H9 (cell line): ENCODE measurements at regions not wholly inside any gene's neighbourhood (a gene's known extent, or its start where the extent isn't known, plus 50 kb on each side); places are given as distances from the start of the nearest gene placed in this dataset.

Experiments used
- DNase-seq: peaks from one replicate; pipeline ENCODE4 v3.0.0-alpha.2; 2017
- H2AFZ ChIP-seq: one replicate; pipeline ENCODE4 v1.6.1; 2013; ENCODE audit warnings: mild to moderate bottlenecking, low read length, control low read depth, moderate library complexity
- H2AK5ac ChIP-seq: 2 replicates; pipeline ENCODE4 v1.6.1; 2013; ENCODE audit warnings: low read length, control low read depth, mixed read lengths; ENCODE audit not compliant: insufficient read length
- H2BK120ac ChIP-seq: one replicate; pipeline ENCODE4 v1.6.1; 2013; ENCODE audit warnings: low read depth, mild to moderate bottlenecking, low read length, control low read depth, inconsistent platforms; ENCODE audit not compliant: poor library complexity, severe bottlenecking
- H2BK12ac ChIP-seq: 2 replicates; pipeline ENCODE4 v1.6.1; 2013; ENCODE audit warnings: low read length, control low read depth, mixed read lengths, low read depth; ENCODE audit not compliant: insufficient read length
- H2BK15ac ChIP-seq: 2 replicates; pipeline ENCODE4 v1.6.1; 2013; ENCODE audit warnings: low read depth, low read length, control low read depth
- H2BK20ac ChIP-seq: one replicate; pipeline ENCODE4 v1.6.1; 2013; ENCODE audit warnings: low read depth, mild to moderate bottlenecking, low read length, control low read depth, inconsistent platforms; ENCODE audit not compliant: poor library complexity, severe bottlenecking
- H2BK5ac ChIP-seq: 2 replicates; pipeline ENCODE4 v1.6.1; 2013; ENCODE audit warnings: low read length, control low read depth, mixed read lengths; ENCODE audit not compliant: insufficient read length
- H3K14ac ChIP-seq: 2 replicates; pipeline ENCODE4 v1.6.1; 2013; ENCODE audit warnings: low read length, control low read depth; ENCODE audit not compliant: insufficient read depth
- H3K18ac ChIP-seq: 2 replicates; pipeline ENCODE4 v1.6.1; 2013; ENCODE audit warnings: low read depth, mild to moderate bottlenecking, mixed read lengths, low read length, control low read depth; ENCODE audit not compliant: insufficient read length
- H3K23ac ChIP-seq: 2 replicates; pipeline ENCODE4 v1.6.1; 2013; ENCODE audit warnings: low read length, control low read depth, mixed read lengths, low read depth; ENCODE audit not compliant: insufficient read length
- H3K23me2 ChIP-seq: 2 replicates; pipeline ENCODE4 v1.6.1; 2013; ENCODE audit warnings: low read depth, mild to moderate bottlenecking, mixed read lengths, low read length, control low read depth; ENCODE audit not compliant: insufficient read length, poor library complexity, severe bottlenecking
- H3K27ac ChIP-seq: 2 replicates; pipeline ENCODE4 v1.5.1; 2013; ENCODE audit warnings: low read length, control low read depth, mixed read lengths, low read depth; ENCODE audit not compliant: insufficient read length
- H3K27me3 ChIP-seq: 2 replicates; pipeline ENCODE4 v1.6.1; 2013; ENCODE audit warnings: low read length, control low read depth, inconsistent platforms; ENCODE audit not compliant: insufficient read depth
- H3K4ac ChIP-seq: 2 replicates; pipeline ENCODE4 v1.6.1; 2013; ENCODE audit warnings: low read depth, mild to moderate bottlenecking, control low read depth, inconsistent platforms, low read length, moderate library complexity
- H3K4me1 ChIP-seq: 2 replicates; pipeline ENCODE4 v1.6.1; 2013; ENCODE audit warnings: low read length, control low read depth, inconsistent platforms; ENCODE audit not compliant: insufficient read depth
- H3K4me2 ChIP-seq: 2 replicates; pipeline ENCODE4 v1.6.1; 2013; ENCODE audit warnings: low read length, control low read depth, mixed read lengths; ENCODE audit not compliant: insufficient read length, insufficient read depth
- H3K56ac ChIP-seq: 2 replicates; pipeline ENCODE4 v1.6.1; 2013; ENCODE audit warnings: low read depth, mild to moderate bottlenecking, mixed read lengths, low read length, control low read depth; ENCODE audit not compliant: insufficient read length
- H3K79me1 ChIP-seq: 2 replicates; pipeline ENCODE4 v1.6.1; 2013; ENCODE audit warnings: low read depth, mild to moderate bottlenecking, moderate library complexity, low read length, control low read depth, inconsistent platforms; ENCODE audit not compliant: insufficient read depth, poor library complexity, severe bottlenecking
- H3K79me2 ChIP-seq: 2 replicates; pipeline ENCODE4 v1.6.1; 2013; ENCODE audit warnings: low read length, control low read depth, inconsistent platforms; ENCODE audit not compliant: insufficient read depth
- H3K9ac ChIP-seq: 2 replicates; pipeline ENCODE4 v1.6.1; 2013; ENCODE audit warnings: low read length, control low read depth, mixed read lengths; ENCODE audit not compliant: insufficient read length; ENCODE audit errors: extremely low read depth
- H3K9me3 ChIP-seq: one replicate; pipeline ENCODE4 v1.6.1; 2013; ENCODE audit warnings: low read depth, low read length, inconsistent platforms; ENCODE audit not compliant: control insufficient read depth
- H3T11ph ChIP-seq: one replicate; pipeline ENCODE4 v1.6.1; 2013; ENCODE audit warnings: mild to moderate bottlenecking, low read length, control low read depth, inconsistent platforms
- H4K20me1 ChIP-seq: one replicate; pipeline ENCODE4 v1.6.1; 2013; ENCODE audit not compliant: control insufficient read depth, insufficient read length, insufficient read depth
- H4K5ac ChIP-seq: 2 replicates; pipeline ENCODE4 v1.6.1; 2013; ENCODE audit warnings: low read depth, mild to moderate bottlenecking, mixed read lengths, low read length, control low read depth; ENCODE audit not compliant: insufficient read length
- H4K8ac ChIP-seq: replicated peaks from 2 replicates; pipeline ENCODE4 v1.6.1; 2013; ENCODE audit warnings: low read length, control low read depth, mixed read lengths, low read depth; ENCODE audit not compliant: insufficient read length
- H4K91ac ChIP-seq: 2 replicates; pipeline ENCODE4 v1.6.1; 2013; ENCODE audit warnings: low read depth, mild to moderate bottlenecking, moderate library complexity, mixed read lengths, low read length, control low read depth; ENCODE audit not compliant: insufficient read length
- H3K27ac Mint-ChIP-seq, 3 experiments: 2 replicates in 2 of 3; 3 replicates in 1 of 3; pipeline ENCODE4 v1.8.0; 2020 to 2021; ENCODE audit warnings: mixed read lengths in 3 of 3, mild to moderate bottlenecking in 1 of 3, moderate library complexity in 1 of 3
- H3K27me3 Mint-ChIP-seq: 2 replicates; pipeline ENCODE4 v1.8.0; 2021; ENCODE audit warnings: low read depth, mild to moderate bottlenecking, moderate library complexity, mixed read lengths
- H3K36me3 Mint-ChIP-seq, 3 experiments: 2 replicates in 2 of 3; 3 replicates in 1 of 3; pipeline ENCODE4 v1.8.0; 2020 to 2021; ENCODE audit warnings: low read depth in 3 of 3, mixed read lengths in 3 of 3; ENCODE audit not compliant: insufficient read depth in 1 of 3
- H3K4me1 Mint-ChIP-seq, 2 experiments: 2 replicates each; pipeline ENCODE4 v1.8.0; 2020; ENCODE audit warnings: mixed read lengths in 2 of 2
- H3K4me3 Mint-ChIP-seq, 2 experiments: 2 replicates in 1 of 2; 3 replicates in 1 of 2; pipeline ENCODE4 v1.8.0; 2020 to 2021; ENCODE audit warnings: mild to moderate bottlenecking in 2 of 2, mixed read lengths in 2 of 2, moderate library complexity in 1 of 2
- H3K9me3 Mint-ChIP-seq, 2 experiments: 2 replicates in 1 of 2; 3 replicates in 1 of 2; pipeline ENCODE4 v1.8.0; 2020; ENCODE audit warnings: mild to moderate bottlenecking in 2 of 2, mixed read lengths in 2 of 2, moderate library complexity in 1 of 2
- WGBS: extraction: QIAGEN DNeasy Blood & Tissue Kit; methylation state at CpG from one replicate; pipeline ENCODE4 v1.1.7; 2013; ENCODE audit warnings: missing lambda C conversion rate, low lambda C conversion rate, mixed read lengths; ENCODE audit not compliant: insufficient read length; ENCODE audit errors: extremely low coverage; 5-methylcytosine and 5-hydroxymethylcytosine counted together
- TF ChIP-seq, protein P1 (sequence below): fragments of 200-600 bp; sonication (generic); conservative IDR thresholded peaks from 3 replicates; pipeline ENCODE4 v1.8.0; 2021; ENCODE audit warnings: antibody characterized with exemption, mild to moderate bottlenecking

DNA sequence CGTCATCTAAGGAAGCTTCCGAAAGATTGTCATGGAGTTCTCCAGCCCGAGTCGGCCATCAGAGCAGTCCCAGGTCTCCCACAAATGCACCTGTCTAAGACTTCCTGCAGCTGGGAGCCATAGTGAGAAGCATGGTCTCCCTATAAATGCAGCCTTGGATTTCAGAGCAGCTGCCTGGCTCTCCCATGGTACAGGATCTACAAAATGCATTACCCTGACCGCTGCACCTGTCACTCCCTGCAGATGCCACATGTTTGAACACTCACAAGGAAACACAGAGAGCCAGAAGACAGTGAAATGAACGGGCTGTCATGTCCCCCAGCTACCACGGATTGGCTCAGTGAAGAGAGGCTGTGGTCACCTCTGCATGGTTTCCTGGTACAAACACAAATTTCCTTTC lies 702.7 kb downstream of the MED13L start:
- H2AFZ ChIP-seq, result no peak overlapping the region
- TF ChIP-seq, protein P1, sequence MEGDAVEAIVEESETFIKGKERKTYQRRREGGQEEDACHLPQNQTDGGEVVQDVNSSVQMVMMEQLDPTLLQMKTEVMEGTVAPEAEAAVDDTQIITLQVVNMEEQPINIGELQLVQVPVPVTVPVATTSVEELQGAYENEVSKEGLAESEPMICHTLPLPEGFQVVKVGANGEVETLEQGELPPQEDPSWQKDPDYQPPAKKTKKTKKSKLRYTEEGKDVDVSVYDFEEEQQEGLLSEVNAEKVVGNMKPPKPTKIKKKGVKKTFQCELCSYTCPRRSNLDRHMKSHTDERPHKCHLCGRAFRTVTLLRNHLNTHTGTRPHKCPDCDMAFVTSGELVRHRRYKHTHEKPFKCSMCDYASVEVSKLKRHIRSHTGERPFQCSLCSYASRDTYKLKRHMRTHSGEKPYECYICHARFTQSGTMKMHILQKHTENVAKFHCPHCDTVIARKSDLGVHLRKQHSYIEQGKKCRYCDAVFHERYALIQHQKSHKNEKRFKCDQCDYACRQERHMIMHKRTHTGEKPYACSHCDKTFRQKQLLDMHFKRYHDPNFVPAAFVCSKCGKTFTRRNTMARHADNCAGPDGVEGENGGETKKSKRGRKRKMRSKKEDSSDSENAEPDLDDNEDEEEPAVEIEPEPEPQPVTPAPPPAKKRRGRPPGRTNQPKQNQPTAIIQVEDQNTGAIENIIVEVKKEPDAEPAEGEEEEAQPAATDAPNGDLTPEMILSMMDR, result no peak
- Mint-ChIP-seq H3K27ac (no peak overlapping the region), H3K9me3 (peaks cover 0 to 3% of the 10 kb centered on the region in 2 experiments; a peak in 1 of 5 replicates), H3K4me3 (no peak overlapping the region), H3K27me3 (no peaks in the 10 kb centered on the region; the same call in 1 of the 2 replicates), H3K4me1 (peaks cover 10 to 16% of the 10 kb centered on the region in 2 experiments), H3K36me3 (no peaks in the 10 kb centered on the region; a peak in 1 of 7 replicates)
- no peak overlapping the region for H2BK120ac ChIP-seq
- no peaks in the 10 kb centered on the region for H3K9me3 ChIP-seq
- H3K4ac ChIP-seq, result no peak overlapping the region
- no peak overlapping the region for H3T11ph ChIP-seq
- no peaks in the 10 kb centered on the region for H3K4me1 ChIP-seq
- no peak overlapping the region for H3K23ac ChIP-seq
- no peak overlapping the region for H3K27ac ChIP-seq
- no peak overlapping the region for H3K56ac ChIP-seq
- H4K20me1 ChIP-seq, result no peaks in the 10 kb centered on the region
- no peaks in the 10 kb centered on the region for H3K23me2 ChIP-seq
- no peak overlapping the region for H3K18ac ChIP-seq
- H2BK20ac ChIP-seq, result no peak overlapping the region
- WGBS, result no CpG with 5 or more reads among the region's 7 CpGs
- H2BK12ac ChIP-seq, result no peak overlapping the region
- no peak overlapping the region for H2AK5ac ChIP-seq
- no peaks in the 10 kb centered on the region for H3K79me2 ChIP-seq
- no peak for DNase-seq
- no peak overlapping the region for H3K14ac ChIP-seq
- no peaks in the 10 kb centered on the region for H3K27me3 ChIP-seq
- no peak overlapping the region for H2BK5ac ChIP-seq
- no peaks in the 10 kb centered on the region for H3K79me1 ChIP-seq
- H2BK15ac ChIP-seq, result no peak overlapping the region
- no peak overlapping the region for H3K9ac ChIP-seq
- no peak overlapping the region for H4K8ac ChIP-seq
- H4K5ac ChIP-seq, result no peak overlapping the region
- no peak overlapping the region for H3K4me2 ChIP-seq
- no peak overlapping the region for H4K91ac ChIP-seq
